Activated T-helper 1 cell treated with anti-CD3 and anti-CD28 coated beads, Interleukin-12 subunit alpha, Interleukin-12 subunit beta, Interleukin-2, Interleukin-4 antibody, amounts not matched to agents 30 ng/mL and 10 ng/mL and 1 ng/mL, durations not matched to agents 14 hours and 24 hours and 36 hours (primary cell): ENCODE measurements at regions not wholly inside any gene's neighbourhood (a gene's known extent, or its start where the extent isn't known, plus 50 kb on each side); places are given as distances from the start of the nearest gene placed in this dataset.
"Not testable (repeated sequence)": the region's sequence is repeated elsewhere in the genome, so short reads cannot be mapped to it uniquely, and the experiment has no call there.

Experiments
- DNase-seq: peaks from one replicate; pipeline ENCODE4 v3.0.0; 2021; ENCODE audit warnings: low spot score
- H3K27ac Mint-ChIP-seq: one replicate; pipeline ENCODE4 v1.8.0; 2021; ENCODE audit warnings: mild to moderate bottlenecking, mixed read lengths
- H3K27me3 Mint-ChIP-seq: one replicate; pipeline ENCODE4 v1.8.0; 2022; ENCODE audit warnings: mild to moderate bottlenecking, moderate library complexity, mixed read lengths; ENCODE audit not compliant: insufficient read depth
- H3K36me3 Mint-ChIP-seq: one replicate; pipeline ENCODE4 v1.8.0; 2021; ENCODE audit warnings: low read depth, mixed read lengths
- H3K4me1 Mint-ChIP-seq: one replicate; pipeline ENCODE4 v1.8.0; 2021; ENCODE audit warnings: low read depth, mixed read lengths
- H3K4me3 Mint-ChIP-seq: one replicate; pipeline ENCODE4 v1.8.0; 2021; ENCODE audit warnings: mild to moderate bottlenecking, moderate library complexity, mixed read lengths
- H3K9me3 Mint-ChIP-seq: one replicate; pipeline ENCODE4 v1.8.0; 2021; ENCODE audit warnings: mixed read lengths
- intact Hi-C: fragments of 100-400 bp; cut with micrococcal nuclease; formaldehyde crosslinking; loops from one replicate; pipeline ENCODE4 v1.15.1; 2024

DNA sequence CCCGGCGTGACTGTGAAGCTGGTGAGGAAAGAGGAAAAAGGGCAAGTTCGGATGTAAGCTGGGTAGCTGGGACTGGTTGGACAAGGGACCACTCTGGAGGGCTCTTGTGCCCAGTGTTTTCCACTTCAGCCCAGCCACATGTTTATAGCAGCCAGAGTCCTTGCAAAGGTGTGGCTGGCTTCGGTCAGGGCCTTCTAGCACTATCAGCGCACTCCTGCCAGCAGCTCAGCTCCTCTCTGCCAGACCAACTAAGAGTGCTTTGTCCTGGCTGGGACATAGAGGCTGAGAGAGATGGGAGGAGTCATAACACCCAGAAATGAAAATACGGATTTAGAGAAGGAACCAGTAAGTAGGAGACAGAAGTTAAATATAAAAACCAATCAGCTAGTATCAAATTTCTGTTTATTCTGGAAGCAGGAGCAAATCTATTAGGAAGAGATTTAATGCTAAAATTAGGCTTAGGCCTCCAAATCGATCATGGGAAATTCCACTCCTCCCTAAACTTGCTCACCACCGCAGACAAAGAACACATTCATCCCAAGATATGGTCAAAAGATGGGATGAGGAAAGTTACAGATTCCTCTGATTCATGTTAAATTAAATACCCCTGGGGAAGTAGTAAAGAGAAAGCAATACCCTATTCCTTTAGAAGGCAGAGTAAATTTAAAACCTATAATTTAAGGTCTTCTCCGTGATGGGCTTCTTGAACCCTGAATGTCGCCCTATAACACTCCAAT, 135.0 kb downstream of the RALA start:
- intact Hi-C loops, result no loop called here
- H3K36me3 Mint-ChIP-seq, result peaks cover 8% of the 10 kb centered on the region
- H3K27ac Mint-ChIP-seq, result no peak overlapping the region
- H3K27me3 Mint-ChIP-seq, result no peaks in the 10 kb centered on the region
- peaks cover 12% of the 10 kb centered on the region for H3K4me1 Mint-ChIP-seq
- no peak overlapping the region for H3K4me3 Mint-ChIP-seq
- peaks cover under 1% of the 10 kb centered on the region for H3K9me3 Mint-ChIP-seq
- no peak for DNase-seq

DNA sequence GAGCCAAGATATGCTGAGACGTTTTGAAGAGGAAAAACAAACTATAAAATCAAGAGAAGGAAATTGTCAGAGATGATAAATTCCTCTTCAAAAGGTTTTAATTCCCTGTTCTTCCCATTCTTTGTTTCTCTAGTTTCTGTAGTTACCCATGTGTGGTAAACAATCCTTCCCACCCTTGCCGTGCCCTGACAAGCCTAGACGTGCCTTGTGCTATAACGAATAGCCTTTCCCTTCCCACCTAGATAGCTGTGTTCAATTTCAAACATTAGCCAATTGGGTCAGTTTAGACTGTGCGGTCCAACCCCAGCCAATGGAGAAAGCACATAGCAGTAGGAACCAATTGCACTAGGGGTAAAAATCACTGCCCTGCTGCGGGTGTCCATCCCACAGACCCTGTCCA, 138.1 kb downstream of the RALA start:
- DNase-seq, result no peak
- intact Hi-C loops, result no loop called here
- no peak overlapping the region for H3K27ac Mint-ChIP-seq
- H3K4me1 Mint-ChIP-seq, result no peaks in the 10 kb centered on the region
- H3K9me3 Mint-ChIP-seq, result no peaks in the 10 kb centered on the region
- H3K4me3 Mint-ChIP-seq, result no peak overlapping the region
- peaks cover 3% of the 10 kb centered on the region for H3K36me3 Mint-ChIP-seq
- H3K27me3 Mint-ChIP-seq, result no peaks in the 10 kb centered on the region

DNA sequence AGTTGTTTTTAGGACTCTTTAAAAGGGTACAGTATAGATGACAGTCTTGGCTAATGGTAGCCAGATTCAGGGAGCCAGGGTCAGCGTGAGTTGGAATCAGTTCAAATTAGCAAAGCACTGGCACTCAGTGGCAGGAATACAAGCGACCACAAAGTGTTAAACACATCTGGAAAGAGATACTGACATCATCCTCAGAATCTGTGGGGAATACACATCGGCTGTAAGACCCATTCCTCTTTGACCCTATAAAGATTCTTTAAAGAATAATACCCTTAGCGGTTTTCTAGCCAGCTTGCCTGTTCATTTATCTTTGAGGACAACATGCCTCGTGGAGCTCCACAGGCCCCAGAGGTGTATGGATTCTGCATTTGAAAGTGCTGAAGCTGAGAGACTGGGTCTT, 139.1 kb downstream of the RALA start:
- DNase-seq, H3K4me3 Mint-ChIP-seq, H3K27ac Mint-ChIP-seq, H3K4me1 Mint-ChIP-seq, H3K27me3 Mint-ChIP-seq, intact Hi-C loops, H3K9me3 Mint-ChIP-seq, H3K36me3 Mint-ChIP-seq: not testable (repeated sequence)

DNA sequence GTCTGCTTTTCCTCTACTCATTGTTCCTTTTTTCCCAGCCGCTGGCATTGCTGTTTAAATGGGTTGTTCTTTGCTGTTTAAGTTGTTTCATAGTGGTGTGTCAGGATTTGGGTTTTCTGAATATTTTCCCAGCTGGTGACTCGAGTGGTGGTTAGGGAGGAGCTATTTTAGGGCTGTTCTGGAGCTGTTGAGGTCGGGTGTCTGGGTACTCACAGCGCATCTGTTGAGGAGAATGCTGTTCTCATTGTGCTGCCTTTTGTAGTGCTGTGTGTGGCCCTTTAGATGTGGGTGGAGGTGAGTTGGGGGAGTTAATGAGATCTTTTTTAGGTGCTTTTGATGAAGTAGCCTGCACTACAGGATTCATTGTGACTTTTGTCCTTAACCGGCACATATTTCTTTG, 139.5 kb downstream of the RALA start:
- H3K4me3 Mint-ChIP-seq, H3K27ac Mint-ChIP-seq, DNase-seq, H3K9me3 Mint-ChIP-seq, H3K4me1 Mint-ChIP-seq, intact Hi-C loops, H3K36me3 Mint-ChIP-seq, H3K27me3 Mint-ChIP-seq: not testable (repeated sequence)

DNA sequence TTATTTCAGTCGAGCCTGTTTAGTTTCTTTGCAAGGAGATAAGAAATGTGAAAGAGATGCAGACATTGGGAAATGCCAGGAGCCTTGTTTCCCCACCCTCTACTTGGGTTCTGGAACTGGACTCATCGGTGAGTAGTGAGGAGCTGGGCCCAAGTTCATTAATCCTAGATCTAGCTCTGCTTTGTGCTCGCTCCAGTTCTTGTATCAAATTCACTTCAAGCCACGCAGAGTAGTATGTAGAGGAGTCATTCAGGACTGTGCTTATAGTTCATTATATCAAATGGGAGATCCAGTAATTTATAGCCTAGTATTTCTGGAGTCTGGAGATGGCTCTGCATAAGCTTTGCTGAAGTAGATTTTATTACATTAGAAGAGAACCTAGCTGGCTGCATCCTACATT, 142.5 kb downstream of the RALA start:
- intact Hi-C loops, H3K4me1 Mint-ChIP-seq, H3K27ac Mint-ChIP-seq, H3K36me3 Mint-ChIP-seq, DNase-seq, H3K9me3 Mint-ChIP-seq, H3K4me3 Mint-ChIP-seq, H3K27me3 Mint-ChIP-seq: not testable (repeated sequence)

DNA sequence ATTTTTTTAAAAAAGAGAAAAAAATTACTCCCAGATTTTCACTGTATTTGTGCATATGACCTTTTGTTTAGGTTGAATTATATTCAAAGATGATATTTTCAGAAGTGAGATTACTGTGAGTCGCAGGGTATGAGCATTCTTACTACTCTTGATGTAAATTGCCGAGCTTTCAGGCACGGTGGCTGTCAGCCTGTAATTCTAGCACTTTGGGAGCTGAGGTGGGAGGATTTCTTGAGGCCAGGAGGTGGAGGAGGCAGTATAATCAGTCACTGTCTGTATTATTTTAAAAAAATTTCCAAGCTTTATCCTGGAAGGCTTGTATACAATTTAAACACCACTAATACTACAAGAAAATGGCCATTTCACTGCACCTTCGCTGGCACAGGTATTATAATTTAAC, 145.1 kb downstream of the RALA start:
- H3K9me3 Mint-ChIP-seq, H3K36me3 Mint-ChIP-seq, DNase-seq, H3K4me3 Mint-ChIP-seq, intact Hi-C loops, H3K27ac Mint-ChIP-seq, H3K4me1 Mint-ChIP-seq, H3K27me3 Mint-ChIP-seq: not testable (repeated sequence)

DNA sequence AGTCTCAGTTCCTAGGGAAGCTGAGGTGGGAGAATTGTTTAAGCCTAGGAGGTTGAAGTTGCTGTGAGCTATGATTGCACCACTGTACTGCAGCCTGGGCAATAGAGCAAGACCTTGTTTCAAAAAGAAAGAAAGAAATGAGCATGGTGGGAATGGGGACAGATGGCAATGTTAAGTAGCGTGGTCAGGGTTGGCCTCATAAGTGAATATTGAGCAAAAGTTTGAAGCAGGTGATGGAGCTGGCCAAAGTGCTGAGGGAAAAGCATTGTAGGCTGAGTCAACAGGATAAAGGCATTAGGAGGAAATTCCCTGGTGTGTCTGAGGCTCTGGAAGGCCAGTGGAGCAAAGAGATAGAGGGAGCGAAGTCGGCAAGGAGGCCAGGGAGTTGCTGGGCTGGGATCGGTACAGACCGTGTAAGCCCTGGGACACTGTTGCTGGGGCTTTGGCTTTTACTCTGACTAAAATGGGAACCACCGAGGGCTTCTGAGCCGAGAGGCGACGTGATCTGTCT, 151.0 kb downstream of the RALA start:
- H3K9me3 Mint-ChIP-seq, H3K4me3 Mint-ChIP-seq, H3K27ac Mint-ChIP-seq, DNase-seq, H3K27me3 Mint-ChIP-seq, H3K36me3 Mint-ChIP-seq, H3K4me1 Mint-ChIP-seq, intact Hi-C loops: not testable (repeated sequence)

DNA sequence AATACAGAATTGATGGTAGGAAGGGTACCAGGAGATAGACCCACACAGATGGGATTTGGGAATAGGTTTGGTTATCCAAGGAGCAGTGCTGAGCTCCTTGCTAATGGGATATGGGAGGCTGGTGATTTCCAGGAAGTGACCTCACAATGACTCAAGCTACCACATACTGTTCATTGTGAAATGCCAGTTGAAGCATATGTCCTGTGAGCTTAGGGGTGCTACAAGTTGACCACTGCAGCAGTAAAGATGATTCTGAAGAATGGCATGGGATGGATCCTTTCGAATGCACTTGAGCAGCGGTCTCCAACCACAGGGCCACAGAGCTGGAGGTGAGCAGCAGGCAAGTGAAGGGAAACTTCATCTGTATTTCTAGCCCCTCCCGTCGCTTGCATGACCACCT, 158.2 kb downstream of the RALA start:
- H3K27me3 Mint-ChIP-seq, H3K4me1 Mint-ChIP-seq, intact Hi-C loops, H3K4me3 Mint-ChIP-seq, DNase-seq, H3K36me3 Mint-ChIP-seq, H3K9me3 Mint-ChIP-seq, H3K27ac Mint-ChIP-seq: not testable (repeated sequence)

DNA sequence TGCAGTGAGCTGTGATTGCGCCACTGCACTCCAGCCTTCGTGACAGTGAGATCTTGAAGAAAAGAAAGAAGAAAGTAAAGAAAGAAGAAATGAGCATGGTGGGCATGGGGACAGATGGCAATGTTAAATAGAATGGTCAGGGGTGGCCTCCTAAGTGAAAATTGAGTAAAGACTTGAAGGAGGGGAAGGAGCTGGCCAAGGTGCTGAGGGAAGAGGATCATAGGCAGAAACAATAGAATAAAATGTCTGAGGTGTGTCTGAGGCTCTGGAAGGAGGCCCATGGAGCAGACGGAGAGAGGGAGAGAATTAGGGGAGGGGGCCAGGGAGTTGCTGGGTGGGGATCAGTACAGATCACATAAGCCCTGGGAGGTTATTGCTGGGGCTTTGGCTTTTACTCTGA, 163.1 kb downstream of the RALA start:
- H3K36me3 Mint-ChIP-seq, intact Hi-C loops, H3K27me3 Mint-ChIP-seq, DNase-seq, H3K4me1 Mint-ChIP-seq, H3K4me3 Mint-ChIP-seq, H3K9me3 Mint-ChIP-seq, H3K27ac Mint-ChIP-seq: not testable (repeated sequence)

DNA sequence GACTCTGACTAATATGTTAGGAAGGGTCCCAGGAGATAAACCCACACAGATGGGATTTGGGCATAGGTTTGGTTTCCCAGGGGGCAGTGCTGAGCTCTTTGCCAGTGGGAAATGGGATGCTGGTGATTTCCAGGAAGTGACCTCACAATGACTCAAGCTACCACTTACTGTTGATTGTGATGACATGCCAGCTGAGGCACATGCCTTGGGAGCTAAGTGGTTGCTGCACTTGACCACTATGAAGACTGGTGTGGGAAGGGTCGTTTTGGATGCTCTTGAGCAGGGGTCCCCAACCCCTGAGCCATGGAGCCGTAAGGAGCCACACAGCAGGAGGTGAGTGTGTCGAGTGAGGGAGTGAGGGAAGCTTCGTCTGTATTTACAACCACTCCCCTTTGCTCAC, 159.0 kb upstream of the CDK13 start:
- not testable (repeated sequence) for H3K27ac Mint-ChIP-seq, DNase-seq, H3K4me3 Mint-ChIP-seq, H3K4me1 Mint-ChIP-seq, H3K9me3 Mint-ChIP-seq, H3K27me3 Mint-ChIP-seq, H3K36me3 Mint-ChIP-seq
- intact Hi-C loops, result loop anchor here (5.0 kb wide), 1 partner anchor 209 kb away; no protein-coding TSS in a partner anchor

DNA sequence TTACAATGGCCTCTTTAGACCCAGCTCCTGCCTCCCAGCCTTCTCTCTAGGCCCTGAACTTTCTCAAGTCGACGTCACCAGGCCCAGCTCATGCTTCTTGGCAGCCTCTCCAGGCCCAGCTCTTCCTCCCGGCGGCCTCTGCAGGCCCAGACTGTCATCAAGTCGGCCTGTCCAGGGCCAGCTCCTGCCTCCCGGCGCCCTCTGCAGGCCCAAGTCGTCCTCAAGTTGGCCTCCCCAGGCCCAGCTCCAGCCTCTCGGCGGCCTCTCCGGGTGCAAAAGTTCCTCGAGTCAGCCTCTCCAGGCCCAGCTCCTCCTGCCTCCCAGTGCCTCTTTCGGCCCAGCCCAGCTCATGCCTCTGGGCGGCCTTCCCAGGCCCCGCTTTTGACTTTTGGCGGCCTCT, 158.1 kb upstream of the CDK13 start:
- not testable (repeated sequence) for H3K36me3 Mint-ChIP-seq, H3K27ac Mint-ChIP-seq, H3K27me3 Mint-ChIP-seq, H3K4me1 Mint-ChIP-seq, H3K9me3 Mint-ChIP-seq, H3K4me3 Mint-ChIP-seq, DNase-seq
- intact Hi-C loops, result loop anchor here (5.0 kb wide), 1 partner anchor 210 kb away; no protein-coding TSS in a partner anchor

DNA sequence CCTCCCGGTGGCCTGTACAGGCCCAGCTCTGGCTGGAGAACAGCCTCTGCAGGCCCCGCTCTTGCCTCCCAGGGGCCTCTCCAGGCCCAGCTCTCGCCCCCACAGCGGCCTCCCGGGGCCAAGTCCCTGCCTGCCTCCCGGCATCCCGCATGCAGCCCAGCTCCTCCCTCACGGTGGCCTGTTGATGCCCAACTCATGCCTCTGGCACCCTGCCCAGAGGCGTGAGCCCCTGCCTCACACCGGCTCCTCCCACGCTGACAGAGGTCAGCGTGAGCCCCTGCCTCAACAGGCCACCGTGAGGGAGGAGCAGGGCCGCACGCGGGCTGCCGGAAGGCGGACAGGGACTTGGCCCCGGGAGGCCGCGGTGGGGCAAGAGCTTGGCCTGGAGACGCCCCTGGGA, 157.0 kb upstream of the CDK13 start:
- not testable (repeated sequence) for H3K36me3 Mint-ChIP-seq, H3K27ac Mint-ChIP-seq, H3K27me3 Mint-ChIP-seq, H3K4me3 Mint-ChIP-seq, H3K4me1 Mint-ChIP-seq, H3K9me3 Mint-ChIP-seq, DNase-seq
- intact Hi-C loops, result loop anchor here (5.0 kb wide), 1 partner anchor 211 kb away; no protein-coding TSS in a partner anchor

DNA sequence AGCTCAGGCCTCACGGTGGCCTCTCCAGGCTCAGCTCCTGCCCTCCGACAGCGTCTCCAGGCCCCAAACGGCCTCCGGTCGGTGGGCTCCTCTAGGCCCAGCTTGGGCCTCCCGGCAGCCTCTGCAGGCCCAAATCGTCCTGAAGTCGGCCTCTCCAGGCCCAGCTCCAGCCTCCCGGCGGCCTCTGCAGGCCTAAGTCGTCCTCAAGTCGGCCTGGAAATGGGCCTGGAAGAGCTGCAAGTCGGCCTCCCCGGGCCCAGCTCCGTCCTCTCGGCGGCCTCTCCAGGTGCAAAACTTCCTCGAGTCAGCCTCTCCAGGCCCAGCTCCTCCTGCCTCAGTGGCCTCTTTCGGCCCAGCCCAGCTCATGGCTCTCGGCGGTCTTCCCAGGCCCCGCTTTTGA, 156.2 kb upstream of the CDK13 start:
- intact Hi-C loops, result loop anchor here (5.0 kb wide), 1 partner anchor 212 kb away; no protein-coding TSS in a partner anchor
- H3K9me3 Mint-ChIP-seq, result not testable (repeated sequence)

DNA sequence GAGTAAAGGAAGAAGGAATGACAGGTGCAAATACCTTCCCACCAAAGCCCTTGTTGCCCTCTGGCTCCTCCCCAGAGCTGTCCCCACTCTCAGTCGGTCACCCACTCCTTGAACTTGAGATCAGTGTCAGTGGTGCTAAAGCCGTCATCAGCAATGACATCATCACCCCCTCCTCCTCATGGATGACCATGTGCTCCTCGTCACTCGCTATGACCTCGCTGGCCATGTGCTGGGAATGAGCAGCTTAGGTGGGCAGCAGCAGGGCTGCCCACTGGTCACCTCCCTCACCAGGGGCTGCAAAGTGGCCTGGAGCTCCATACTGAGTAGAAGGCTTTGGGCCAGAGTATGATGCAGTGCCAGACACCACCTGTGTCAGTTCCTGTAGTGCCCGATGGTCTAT, 153.1 kb upstream of the CDK13 start:
- H3K36me3 Mint-ChIP-seq, H3K4me1 Mint-ChIP-seq, H3K4me3 Mint-ChIP-seq, intact Hi-C loops, H3K9me3 Mint-ChIP-seq, H3K27ac Mint-ChIP-seq, DNase-seq, H3K27me3 Mint-ChIP-seq: not testable (repeated sequence)

More for the DNA sequence above, 156.2 kb upstream of the CDK13 start:
- not testable (repeated sequence) for H3K27me3 Mint-ChIP-seq, H3K36me3 Mint-ChIP-seq, DNase-seq, H3K4me3 Mint-ChIP-seq, H3K27ac Mint-ChIP-seq, H3K4me1 Mint-ChIP-seq
